ENCODE measurements at regions not wholly inside any gene's neighbourhood (a gene's known extent, or its start where the extent isn't known, plus 50 kb on each side); places are given as distances from the start of the nearest gene placed in this dataset.
A peak's percentile ranks its signal among the peaks of the same experiment; 100 is the strongest.

- TF ChIP-seq CTCF (conservative IDR thresholded peaks at IDR 0.05): no peak
- H3K27ac ChIP-seq: no peak overlapping the region
Observed at GRCh38 chr3:83189634-83190033, 1428.2 kb upstream of the GBE1 start.

- H3K27ac ChIP-seq: no peak overlapping the region
- TF ChIP-seq CTCF (conservative IDR thresholded peaks at IDR 0.05): no peak
Observed at GRCh38 chr3:83169473-83169872, 1408.0 kb upstream of the GBE1 start.

GRCh38 chr3:83150896-83151295 lies 1389.5 kb upstream of the GBE1 start:
- TF ChIP-seq CTCF (conservative IDR thresholded peaks at IDR 0.05): no peak
- no peak overlapping the region for H3K27ac ChIP-seq

- no peak for TF ChIP-seq CTCF (conservative IDR thresholded peaks at IDR 0.05)
- no peak overlapping the region for H3K27ac ChIP-seq
Observed at GRCh38 chr3:83140983-83141382, 1379.5 kb upstream of the GBE1 start.

- TF ChIP-seq CTCF (conservative IDR thresholded peaks at IDR 0.05): no peak
- H3K27ac ChIP-seq: no peak overlapping the region
Observed at GRCh38 chr3:83131236-83131635, 1369.8 kb upstream of the GBE1 start.

- TF ChIP-seq CTCF (conservative IDR thresholded peaks at IDR 0.05): no peak
- H3K27ac ChIP-seq: no peak overlapping the region
Observed at GRCh38 chr3:83122774-83123350, 1361.4 kb upstream of the GBE1 start.

GRCh38 chr3:83093222-83093572 lies 1331.8 kb upstream of the GBE1 start:
- no peak for TF ChIP-seq CTCF (conservative IDR thresholded peaks at IDR 0.05)
- H3K27ac ChIP-seq: peak overlapping the region; percentile 32; the same call in 1 of the 2 replicates
